HUES64 (cell line): ENCODE measurements at regions not wholly inside any gene's neighbourhood (a gene's known extent, or its start where the extent isn't known, plus 50 kb on each side); places are given as distances from the start of the nearest gene placed in this dataset.

Experiments used
- H3K27ac ChIP-seq: 2 replicates; pipeline ENCODE4 v1.7.0; 2013; ENCODE audit warnings: low read depth, low read length, inconsistent platforms
- H3K27me3 ChIP-seq: 2 replicates; pipeline ENCODE4 v1.6.1; 2013; ENCODE audit warnings: mild to moderate bottlenecking, low read length; ENCODE audit not compliant: insufficient read depth
- H3K36me3 ChIP-seq: 2 replicates; pipeline ENCODE4 v1.6.1; 2013; ENCODE audit warnings: mild to moderate bottlenecking, low read length; ENCODE audit not compliant: insufficient read depth
- H3K4me1 ChIP-seq: 2 replicates; pipeline ENCODE4 v1.6.1; 2013; ENCODE audit warnings: mild to moderate bottlenecking, low read length, moderate library complexity; ENCODE audit not compliant: insufficient read depth
- H3K4me3 ChIP-seq: 2 replicates; pipeline ENCODE4 v1.5.1; 2013; ENCODE audit warnings: mild to moderate bottlenecking, low read length, moderate library complexity
- H3K9ac ChIP-seq: 2 replicates; pipeline ENCODE4 v1.6.1; 2013; ENCODE audit warnings: mild to moderate bottlenecking, low read depth, low read length
- H3K9me3 ChIP-seq: 2 replicates; pipeline ENCODE4 v1.6.1; 2013; ENCODE audit warnings: low read depth, low read length; ENCODE audit not compliant: insufficient read depth
- WGBS: fragments of 150-250, 120-280 bp; methylation state at CpG from one replicate; pipeline ENCODE4 v1.1.7; 2013; ENCODE audit warnings: missing lambda C conversion rate; 5-methylcytosine and 5-hydroxymethylcytosine counted together

- WGBS, result 85% methylated on average over 8 of the region's 8 CpGs
- no peak overlapping the region for H3K27ac ChIP-seq
- no peaks in the 10 kb centered on the region for H3K9me3 ChIP-seq
- no peaks in the 10 kb centered on the region for H3K36me3 ChIP-seq
- H3K4me1 ChIP-seq, result no peaks in the 10 kb centered on the region
- no peak overlapping the region for H3K9ac ChIP-seq
- H3K27me3 ChIP-seq, result no peaks in the 10 kb centered on the region
- no peak overlapping the region for H3K4me3 ChIP-seq
These were observed 60.7 kb upstream of the CAND1 start for GRCh38 chr12:67208281-67209067.

- Histone ChIP-seq H3K4me1 (no peaks in the 10 kb centered on the region), H3K27ac (no peak overlapping the region), H3K36me3 (no peaks in the 10 kb centered on the region), H3K9ac (no peak overlapping the region), H3K27me3 (no peaks in the 10 kb centered on the region), H3K4me3 (no peak overlapping the region), H3K9me3 (no peaks in the 10 kb centered on the region)
- WGBS, result 92% methylated on average over 5 of the region's 5 CpGs
These were observed 58.1 kb upstream of the CAND1 start for GRCh38 chr12:67211029-67211428.

GRCh38 chr12:67211494-67211893 is 57.7 kb upstream of the CAND1 start:
- no peaks in the 10 kb centered on the region for H3K36me3 ChIP-seq
- no peak overlapping the region for H3K9ac ChIP-seq
- H3K27ac ChIP-seq, result no peak overlapping the region
- H3K4me3 ChIP-seq, result no peak overlapping the region
- H3K4me1 ChIP-seq, result no peaks in the 10 kb centered on the region
- H3K9me3 ChIP-seq, result no peaks in the 10 kb centered on the region
- WGBS, result 88% methylated on average over 2 of the region's 2 CpGs
- H3K27me3 ChIP-seq, result no peaks in the 10 kb centered on the region

- 92% methylated on average over 6 of the region's 6 CpGs for WGBS
- no peak overlapping the region for H3K9ac ChIP-seq
- H3K27me3 ChIP-seq, result no peaks in the 10 kb centered on the region
- no peaks in the 10 kb centered on the region for H3K9me3 ChIP-seq
- H3K36me3 ChIP-seq, result no peaks in the 10 kb centered on the region
- no peak overlapping the region for H3K27ac ChIP-seq
- no peak overlapping the region for H3K4me3 ChIP-seq
- no peaks in the 10 kb centered on the region for H3K4me1 ChIP-seq
These were observed 51.5 kb upstream of the CAND1 start for GRCh38 chr12:67217647-67218046.
